ENCODE measurements at regions not wholly inside any gene's neighbourhood (a gene's known extent, or its start where the extent isn't known, plus 50 kb on each side); places are given as distances from the start of the nearest gene placed in this dataset.

DNA sequence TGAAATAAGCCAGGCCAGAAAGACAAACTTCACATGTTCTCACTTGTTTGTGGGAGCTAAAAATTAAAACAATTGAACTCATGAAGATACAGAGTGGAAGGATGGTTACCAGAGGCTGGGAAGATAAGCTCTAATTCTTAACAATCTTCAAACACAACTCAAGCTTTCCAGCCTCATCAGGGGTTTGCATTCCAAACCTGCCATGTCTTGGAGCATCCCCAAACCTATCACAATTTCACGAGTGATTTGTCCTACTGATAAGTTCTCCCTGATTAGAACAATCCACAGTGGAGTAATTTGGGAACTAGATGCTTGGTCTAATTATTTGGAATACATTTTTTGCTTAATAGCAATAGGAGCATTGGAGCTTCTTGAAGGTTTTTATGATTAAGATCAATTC is 418.5 kb upstream of the PKN2 start:
- no peaks in the 10 kb centered on the region for H3K36me3 ChIP-seq (ENCODE audit: control insufficient read depth, insufficient read depth, low read length)
- no peak for DNase-seq
- H3K27ac Mint-ChIP-seq = no peak overlapping the region
- peaks cover 8% of the 10 kb centered on the region for H3K4me1 Mint-ChIP-seq
- H3K4me3 Mint-ChIP-seq = no peak overlapping the region
- no peaks in the 10 kb centered on the region for H3K9me3 ChIP-seq (ENCODE audit: control insufficient read depth, low read length)
- H3K36me3 Mint-ChIP-seq (ENCODE audit: low read depth) = no peaks in the 10 kb centered on the region
- WGBS, 2 experiments (ENCODE audit: insufficient coverage in 1 of 2, insufficient read length in 1 of 2) = 80% methylated on average over 1 of the region's 1 CpG; no CpG with 5 or more reads in 1 of the 2 experiments
- H3K4me3 ChIP-seq (ENCODE audit: low read length) = no peak overlapping the region
- no peak overlapping the region for H3K9ac ChIP-seq (ENCODE audit: extremely low read depth, low read length, poor library complexity, severe bottlenecking)
- H3K27ac ChIP-seq (ENCODE audit: low read depth, low read length) = no peak overlapping the region
- H3K4me1 ChIP-seq (ENCODE audit: control insufficient read depth, insufficient read depth, low read length) = peaks cover 4% of the 10 kb centered on the region
- TF ChIP-seq, protein P1, sequence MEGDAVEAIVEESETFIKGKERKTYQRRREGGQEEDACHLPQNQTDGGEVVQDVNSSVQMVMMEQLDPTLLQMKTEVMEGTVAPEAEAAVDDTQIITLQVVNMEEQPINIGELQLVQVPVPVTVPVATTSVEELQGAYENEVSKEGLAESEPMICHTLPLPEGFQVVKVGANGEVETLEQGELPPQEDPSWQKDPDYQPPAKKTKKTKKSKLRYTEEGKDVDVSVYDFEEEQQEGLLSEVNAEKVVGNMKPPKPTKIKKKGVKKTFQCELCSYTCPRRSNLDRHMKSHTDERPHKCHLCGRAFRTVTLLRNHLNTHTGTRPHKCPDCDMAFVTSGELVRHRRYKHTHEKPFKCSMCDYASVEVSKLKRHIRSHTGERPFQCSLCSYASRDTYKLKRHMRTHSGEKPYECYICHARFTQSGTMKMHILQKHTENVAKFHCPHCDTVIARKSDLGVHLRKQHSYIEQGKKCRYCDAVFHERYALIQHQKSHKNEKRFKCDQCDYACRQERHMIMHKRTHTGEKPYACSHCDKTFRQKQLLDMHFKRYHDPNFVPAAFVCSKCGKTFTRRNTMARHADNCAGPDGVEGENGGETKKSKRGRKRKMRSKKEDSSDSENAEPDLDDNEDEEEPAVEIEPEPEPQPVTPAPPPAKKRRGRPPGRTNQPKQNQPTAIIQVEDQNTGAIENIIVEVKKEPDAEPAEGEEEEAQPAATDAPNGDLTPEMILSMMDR (conservative IDR thresholded peaks at IDR 0.05) = no peak
- no peaks in the 10 kb centered on the region for H3K9me3 Mint-ChIP-seq
- no peaks in the 10 kb centered on the region for H3K27me3 Mint-ChIP-seq (ENCODE audit: insufficient read depth)
- H3K27me3 ChIP-seq (ENCODE audit: control insufficient read depth, insufficient read depth, low read length, poor library complexity, severe bottlenecking) = no peaks in the 10 kb centered on the region

DNA sequence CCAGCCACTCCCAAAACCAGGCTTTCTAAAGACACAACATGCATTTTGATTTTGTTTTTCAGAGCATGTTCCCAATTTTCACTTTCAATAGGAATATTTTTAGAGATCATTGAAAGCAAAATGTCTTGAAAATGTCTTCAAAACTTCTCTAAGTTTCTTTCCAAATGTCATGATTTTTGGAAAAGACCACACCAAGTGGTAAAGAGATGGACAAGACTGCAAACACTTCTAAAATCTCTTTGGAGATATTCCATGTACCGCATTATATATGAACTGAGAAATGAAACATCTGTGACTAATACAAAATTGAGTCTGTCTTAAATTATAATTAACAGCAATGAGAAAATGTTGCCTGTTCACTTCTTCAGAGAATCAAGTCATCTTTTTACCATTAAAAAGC is 418.0 kb upstream of the PKN2 start:
- Histone ChIP-seq H3K27me3 (ENCODE audit: control insufficient read depth, insufficient read depth, low read length, poor library complexity, severe bottlenecking) (no peaks in the 10 kb centered on the region), H3K27ac (ENCODE audit: low read depth, low read length) (no peak overlapping the region), H3K4me3 (ENCODE audit: low read length) (no peak overlapping the region), H3K4me1 (ENCODE audit: control insufficient read depth, insufficient read depth, low read length) (peaks cover 4% of the 10 kb centered on the region), H3K36me3 (ENCODE audit: control insufficient read depth, insufficient read depth, low read length) (no peaks in the 10 kb centered on the region), H3K9ac (ENCODE audit: extremely low read depth, low read length, poor library complexity, severe bottlenecking) (no peak overlapping the region), H3K9me3 (ENCODE audit: control insufficient read depth, low read length) (no peaks in the 10 kb centered on the region)
- no peaks in the 10 kb centered on the region for H3K36me3 Mint-ChIP-seq (ENCODE audit: low read depth)
- no peaks in the 10 kb centered on the region for H3K27me3 Mint-ChIP-seq (ENCODE audit: insufficient read depth)
- no peak overlapping the region for H3K4me3 Mint-ChIP-seq
- H3K27ac Mint-ChIP-seq = no peak overlapping the region
- DNase-seq = no peak
- TF ChIP-seq, protein P1 (conservative IDR thresholded peaks at IDR 0.05) = no peak
- peaks cover 8% of the 10 kb centered on the region for H3K4me1 Mint-ChIP-seq
- WGBS, 2 experiments (ENCODE audit: insufficient coverage in 1 of 2, insufficient read length in 1 of 2) = 89% methylated on average over 1 of the region's 1 CpG; no CpG with 5 or more reads in 1 of the 2 experiments
- H3K9me3 Mint-ChIP-seq = no peaks in the 10 kb centered on the region

DNA sequence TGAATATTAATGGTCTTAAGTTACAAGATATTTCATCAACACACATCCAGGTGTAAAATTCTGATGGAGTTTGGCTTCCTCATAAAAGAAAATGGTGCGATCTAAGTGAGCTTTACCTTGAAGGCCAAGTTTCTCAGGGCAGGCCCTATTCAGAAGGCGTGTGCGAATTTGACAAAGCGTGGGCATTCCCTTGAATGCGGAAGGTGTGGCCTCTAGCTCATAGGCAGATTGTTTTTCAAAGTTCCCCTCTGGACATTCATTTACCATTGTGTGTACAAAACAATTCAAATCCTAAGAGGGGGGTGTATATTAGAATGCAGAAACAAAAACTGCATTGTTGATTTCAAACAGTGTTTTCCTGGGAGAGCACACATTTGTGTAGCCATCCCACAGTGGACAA is 411.9 kb upstream of the PKN2 start:
- WGBS, 2 experiments (ENCODE audit: insufficient coverage in 1 of 2, insufficient read length in 1 of 2) = 93 to 97% methylated on average over 3 to 5 of the region's 5 CpGs
- H3K27ac Mint-ChIP-seq = no peak overlapping the region
- Histone ChIP-seq H3K4me3 (ENCODE audit: low read length) (no peak overlapping the region), H3K4me1 (ENCODE audit: control insufficient read depth, insufficient read depth, low read length) (no peaks in the 10 kb centered on the region), H3K9me3 (ENCODE audit: control insufficient read depth, low read length) (no peaks in the 10 kb centered on the region), H3K36me3 (ENCODE audit: control insufficient read depth, insufficient read depth, low read length) (no peaks in the 10 kb centered on the region), H3K9ac (ENCODE audit: extremely low read depth, low read length, poor library complexity, severe bottlenecking) (no peak overlapping the region), H3K27ac (ENCODE audit: low read depth, low read length) (no peak overlapping the region), H3K27me3 (ENCODE audit: control insufficient read depth, insufficient read depth, low read length, poor library complexity, severe bottlenecking) (no peaks in the 10 kb centered on the region)
- no peaks in the 10 kb centered on the region for H3K27me3 Mint-ChIP-seq (ENCODE audit: insufficient read depth)
- H3K4me1 Mint-ChIP-seq = peaks cover 5% of the 10 kb centered on the region
- DNase-seq = no peak
- TF ChIP-seq, protein P1 (conservative IDR thresholded peaks at IDR 0.05) = no peak
- H3K4me3 Mint-ChIP-seq = no peak overlapping the region
- H3K36me3 Mint-ChIP-seq (ENCODE audit: low read depth) = no peaks in the 10 kb centered on the region
- H3K9me3 Mint-ChIP-seq = no peaks in the 10 kb centered on the region
